NT2/D1 (cell line): ENCODE measurements at regions not wholly inside any gene's neighbourhood (a gene's known extent, or its start where the extent isn't known, plus 50 kb on each side); places are given as distances from the start of the nearest gene placed in this dataset.

Source experiments
- SUZ12 ChIP-seq: IDR thresholded peaks from 2 replicates; pipeline ENCODE4 v1.6.1; 2011; ENCODE audit not compliant: insufficient read length, insufficient read depth; ENCODE audit errors: extremely low read depth
- YY1 ChIP-seq: IDR thresholded peaks from 2 replicates; pipeline ENCODE4 v1.6.1; 2011; ENCODE audit not compliant: insufficient read length, insufficient read depth
- ZNF274 ChIP-seq: IDR thresholded peaks from 2 replicates; pipeline ENCODE4 v1.6.1; 2011; ENCODE audit warnings: mild to moderate bottlenecking, low read depth, low read length

DNA sequence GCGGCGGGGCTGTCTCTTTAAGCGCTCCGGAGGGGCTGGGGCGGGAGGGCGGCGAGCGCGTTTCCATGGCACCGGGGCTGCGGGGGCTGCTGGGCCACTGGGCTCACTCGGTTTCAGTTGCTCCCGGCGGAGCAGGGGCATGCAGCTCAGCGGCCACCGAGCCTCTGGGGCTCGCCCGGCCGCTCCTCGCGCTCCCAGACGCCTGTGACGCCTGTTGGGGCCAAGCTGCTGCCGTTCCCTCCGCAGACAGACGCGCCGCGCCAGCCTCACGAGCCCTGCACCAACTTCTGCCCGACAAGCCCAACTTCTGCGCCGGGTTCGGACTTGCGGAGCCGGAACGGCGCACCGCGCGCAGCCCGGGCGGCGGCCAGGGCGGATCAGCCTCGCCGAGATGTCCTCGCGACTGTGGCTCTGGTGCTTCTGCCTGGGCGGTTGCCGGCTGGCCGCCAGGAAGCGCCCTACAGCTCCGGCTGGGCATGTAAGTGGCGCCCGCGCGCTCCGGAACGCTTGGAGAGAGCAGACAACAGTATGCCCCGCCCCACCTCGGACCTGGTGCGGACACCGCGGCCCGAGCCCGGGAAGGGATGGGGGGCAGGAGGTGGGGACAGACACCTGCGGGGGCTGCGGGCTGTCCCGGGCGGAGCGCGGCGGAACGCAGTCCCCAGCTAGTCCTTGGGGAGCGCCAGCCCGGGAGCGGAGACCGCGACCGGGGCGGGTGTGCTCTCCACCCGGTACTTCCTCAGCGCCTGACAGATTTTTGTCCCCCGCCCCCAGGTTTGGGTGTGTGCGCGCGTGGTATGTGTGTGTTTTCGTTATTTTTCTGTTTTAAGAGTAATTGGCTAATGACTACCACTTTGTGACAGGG lies 154.1 kb upstream of the GOLIM4 start:
- TF ChIP-seq ZNF274 (no peak), SUZ12 (no peak), YY1 (no peak)
